ENCODE measurements at regions not wholly inside any gene's neighbourhood (a gene's known extent, or its start where the extent isn't known, plus 50 kb on each side); places are given as distances from the start of the nearest gene placed in this dataset.

GRCh38 chr1:193747579-193747978, 561.2 kb upstream of the B3GALT2 start:
- TF ChIP-seq CTCF (IDR thresholded peaks at IDR 0.05; ENCODE audit: low read depth, low read length, poor library complexity, severe bottlenecking), result no peak
- no peak for TF ChIP-seq EZH2phosphoT487 (IDR thresholded peaks at IDR 0.05; ENCODE audit: borderline replicate concordance, low read length)
